ENCODE measurements at regions not wholly inside any gene's neighbourhood (a gene's known extent, or its start where the extent isn't known, plus 50 kb on each side); places are given as distances from the start of the nearest gene placed in this dataset.
"Not testable (repeated sequence)": the region's sequence is repeated elsewhere in the genome, so short reads cannot be mapped to it uniquely, and the experiment has no call there.

GRCh38 chr5:102069974-102070373 is 226.1 kb downstream of the SLCO4C1 start:
- intact Hi-C loops (cut with DNase I), result loop anchor here in 1 of 2 donors (10.0 kb wide), 1 partner anchor 1865 kb away; no protein-coding TSS in a partner anchor
- no peak for DNase-seq (ENCODE audit: low spot score)

GRCh38 chr5:102068870-102069269 is 227.2 kb downstream of the SLCO4C1 start:
- no peak for DNase-seq (ENCODE audit: low spot score)
- intact Hi-C loops (cut with DNase I), result loop anchor here in 1 of 2 donors (10.0 kb wide), 1 partner anchor 1866 kb away; no protein-coding TSS in a partner anchor

GRCh38 chr5:102049517-102049916 is 246.6 kb downstream of the SLCO4C1 start:
- DNase-seq (ENCODE audit: low spot score), result no peak
- intact Hi-C loops (cut with DNase I), result no loop called here

GRCh38 chr5:102048940-102049339 is 247.1 kb downstream of the SLCO4C1 start:
- intact Hi-C loops (cut with DNase I), result no loop called here
- DNase-seq (ENCODE audit: low spot score), result no peak

GRCh38 chr5:102047073-102047472 is 249.0 kb downstream of the SLCO4C1 start:
- intact Hi-C loops (cut with DNase I); DNase-seq (ENCODE audit: low spot score): not testable (repeated sequence)

GRCh38 chr5:102040326-102040725 is 255.8 kb downstream of the SLCO4C1 start:
- intact Hi-C loops (cut with DNase I), result no loop called here

GRCh38 chr5:102036927-102037326 is 259.2 kb downstream of the SLCO4C1 start:
- DNase-seq (ENCODE audit: low spot score), result peak; percentile 64
- intact Hi-C loops (cut with DNase I), result no loop called here

More at GRCh38 chr5:102040326-102040725, 255.8 kb downstream of the SLCO4C1 start:
- no peak for DNase-seq (ENCODE audit: low spot score)

GRCh38 chr5:102031711-102032110 is 264.4 kb downstream of the SLCO4C1 start:
- no peak for DNase-seq (ENCODE audit: low spot score)
- intact Hi-C loops (cut with DNase I), result no loop called here

GRCh38 chr5:102018690-102019089 is 277.4 kb downstream of the SLCO4C1 start:
- intact Hi-C loops (cut with DNase I), result no loop called here
- no peak for DNase-seq (ENCODE audit: low spot score)

- no peak for DNase-seq (ENCODE audit: low spot score)
- intact Hi-C loops (cut with DNase I), result no loop called here
Measured at GRCh38 chr5:102018279-102018678, 277.8 kb downstream of the SLCO4C1 start.

GRCh38 chr5:102014371-102014770 is 281.7 kb downstream of the SLCO4C1 start:
- no peak for DNase-seq (ENCODE audit: low spot score)
- intact Hi-C loops (cut with DNase I), result no loop called here

GRCh38 chr5:102010644-102011043 is 285.4 kb downstream of the SLCO4C1 start:
- no peak for DNase-seq (ENCODE audit: low spot score)
- intact Hi-C loops (cut with DNase I), result no loop called here

- DNase-seq (ENCODE audit: low spot score), result no peak
- intact Hi-C loops (cut with DNase I), result no loop called here
Measured at GRCh38 chr5:101997235-101997634, 298.8 kb downstream of the SLCO4C1 start.

- no peak for DNase-seq (ENCODE audit: low spot score)
- intact Hi-C loops (cut with DNase I), result no loop called here
Measured at GRCh38 chr5:101995585-101995984, 300.5 kb downstream of the SLCO4C1 start.

GRCh38 chr5:101991486-101991885 is 304.6 kb downstream of the SLCO4C1 start:
- DNase-seq (ENCODE audit: low spot score), result no peak
- intact Hi-C loops (cut with DNase I), result no loop called here

GRCh38 chr5:101989659-101990058 is 306.4 kb downstream of the SLCO4C1 start:
- intact Hi-C loops (cut with DNase I), result no loop called here
- no peak for DNase-seq (ENCODE audit: low spot score)

GRCh38 chr5:101977729-101978345 is 318.2 kb downstream of the SLCO4C1 start:
- intact Hi-C loops (cut with DNase I), result no loop called here
- no peak for DNase-seq (ENCODE audit: low spot score)

- intact Hi-C loops (cut with DNase I), result no loop called here
- DNase-seq (ENCODE audit: low spot score), result no peak
Measured at GRCh38 chr5:101976933-101977332, 319.2 kb downstream of the SLCO4C1 start.

- DNase-seq (ENCODE audit: low spot score), result no peak
Measured at GRCh38 chr5:101969742-101970141, 326.3 kb downstream of the SLCO4C1 start.

GRCh38 chr5:101966476-101966875 is 329.6 kb downstream of the SLCO4C1 start:
- intact Hi-C loops (cut with DNase I), result no loop called here

More at GRCh38 chr5:101969742-101970141, 326.3 kb downstream of the SLCO4C1 start:
- intact Hi-C loops (cut with DNase I), result no loop called here

GRCh38 chr5:101955891-101956290 is 340.2 kb downstream of the SLCO4C1 start:
- no peak for DNase-seq (ENCODE audit: low spot score)
- intact Hi-C loops (cut with DNase I), result no loop called here

More at GRCh38 chr5:101966476-101966875, 329.6 kb downstream of the SLCO4C1 start:
- no peak for DNase-seq (ENCODE audit: low spot score)
